ENCODE measurements at regions not wholly inside any gene's neighbourhood (a gene's known extent, or its start where the extent isn't known, plus 50 kb on each side); places are given as distances from the start of the nearest gene placed in this dataset.

- TF ChIP-seq CTCF (IDR thresholded peaks at IDR 0.05; ENCODE audit: control insufficient read depth, extremely low read depth, insufficient read depth): no peak
- no peak for DNase-seq (ENCODE audit: low read depth)
These were observed 1793.8 kb upstream of the WWC1 start for GRCh38 chr5:166497496-166498104.

GRCh38 chr5:166499447-166500240, 1791.8 kb upstream of the WWC1 start:
- no peak for TF ChIP-seq CTCF (IDR thresholded peaks at IDR 0.05; ENCODE audit: control insufficient read depth, extremely low read depth, insufficient read depth)
- no peak overlapping the region for H3K4me3 ChIP-seq (ENCODE audit: low read depth, low read length)
- DNase-seq (ENCODE audit: low read depth): no peak

More at GRCh38 chr5:166497496-166498104, 1793.8 kb upstream of the WWC1 start:
- H3K4me3 ChIP-seq (ENCODE audit: low read depth, low read length): no peak overlapping the region

- no peak for DNase-seq (ENCODE audit: low read depth)
- TF ChIP-seq CTCF (IDR thresholded peaks at IDR 0.05; ENCODE audit: control insufficient read depth, extremely low read depth, insufficient read depth): no peak
- H3K4me3 ChIP-seq (ENCODE audit: low read depth, low read length): no peak overlapping the region
These were observed 1787.9 kb upstream of the WWC1 start for GRCh38 chr5:166503506-166503905.

GRCh38 chr5:166505067-166505466, 1786.4 kb upstream of the WWC1 start:
- TF ChIP-seq CTCF (IDR thresholded peaks at IDR 0.05; ENCODE audit: control insufficient read depth, extremely low read depth, insufficient read depth): no peak

GRCh38 chr5:166505544-166505943, 1785.9 kb upstream of the WWC1 start:
- TF ChIP-seq CTCF (IDR thresholded peaks at IDR 0.05; ENCODE audit: control insufficient read depth, extremely low read depth, insufficient read depth): no peak
- DNase-seq (ENCODE audit: low read depth): no peak
- H3K4me3 ChIP-seq (ENCODE audit: low read depth, low read length): no peak overlapping the region

More at GRCh38 chr5:166505067-166505466, 1786.4 kb upstream of the WWC1 start:
- no peak overlapping the region for H3K4me3 ChIP-seq (ENCODE audit: low read depth, low read length)
- no peak for DNase-seq (ENCODE audit: low read depth)

GRCh38 chr5:166507810-166508425, 1783.5 kb upstream of the WWC1 start:
- no peak for DNase-seq (ENCODE audit: low read depth)
- TF ChIP-seq CTCF (IDR thresholded peaks at IDR 0.05; ENCODE audit: control insufficient read depth, extremely low read depth, insufficient read depth): no peak

More at GRCh38 chr5:166507810-166508425, 1783.5 kb upstream of the WWC1 start:
- no peak overlapping the region for H3K4me3 ChIP-seq (ENCODE audit: low read depth, low read length)

Data from LNCaP clone FGC (cell line).